PC-3 (cell line): ENCODE measurements at regions not wholly inside any gene's neighbourhood (a gene's known extent, or its start where the extent isn't known, plus 50 kb on each side); places are given as distances from the start of the nearest gene placed in this dataset.

Experiments used
- ATAC-seq: fragments of 200-7000 bp; cut with Tn5 transposase; 2 replicates; pipeline ENCODE4 v1.9.1; 2020; ENCODE audit warnings: mild to moderate bottlenecking, moderate library complexity
- BruUV-seq: library from RNA; stranded (reverse); fragments of 400-500 nt; replicated peaks from 2 replicates; lab custom pipeline; 2021; lab: Mats Ljungman, UMichigan
- CTCF ChIA-PET: fragments of 300-600 bp; sonication (Branson Sonifier 250); formaldehyde crosslinking; loops from one replicate; lab custom pipeline; 2022; ENCODE audit warnings: antibody characterized with exemption; lab: Charles Lee
- POLR2A ChIA-PET: fragments of 300-600 bp; sonication (Branson Sonifier 250); formaldehyde crosslinking; loops from one replicate; lab custom pipeline; 2022; ENCODE audit warnings: antibody characterized with exemption; ENCODE audit not compliant: unreplicated experiment; lab: Charles Lee
- DNase-seq: peaks from one replicate; pipeline ENCODE4 v3.0.0-alpha.2; 2015
- H2AFZ ChIP-seq: fragments of 300-600 bp; sonication (generic); 2 replicates; pipeline ENCODE4 v1.6.0; 2016; ENCODE audit warnings: antibody characterized with exemption, low read length
- H3F3A ChIP-seq: fragments of 300-600 bp; sonication (generic); one replicate; pipeline ENCODE4 v1.6.0; 2017; ENCODE audit warnings: antibody characterized with exemption, low read length, control low read depth, mild to moderate bottlenecking; ENCODE audit not compliant: unreplicated experiment
- H3K27ac ChIP-seq: fragments of 300-600 bp; sonication (generic); 2 replicates; pipeline ENCODE4 v1.5.1; 2016; ENCODE audit warnings: mild to moderate bottlenecking, low read length
- H3K27me3 ChIP-seq: fragments of 300-600 bp; sonication (generic); 2 replicates; pipeline ENCODE4 v1.6.1; 2016; ENCODE audit warnings: low read length, mixed read lengths
- H3K36me3 ChIP-seq: fragments of 300-600 bp; sonication (generic); 2 replicates; pipeline ENCODE4 v1.6.1; 2016; ENCODE audit warnings: low read depth, mixed run types, low read length, mixed read lengths
- H3K4me1 ChIP-seq: fragments of 300-600 bp; sonication (generic); 2 replicates; pipeline ENCODE4 v1.5.1; 2016; ENCODE audit warnings: low read length; ENCODE audit not compliant: insufficient read depth
- H3K4me2 ChIP-seq: fragments of 300-600 bp; sonication (generic); 2 replicates; pipeline ENCODE4 v1.6.0; 2016; ENCODE audit warnings: low read length
- H3K4me3 ChIP-seq: fragments of 300-600 bp; sonication (generic); 2 replicates; pipeline ENCODE4 v1.5.1; 2016; ENCODE audit warnings: mild to moderate bottlenecking, low read length, mixed read lengths
- H3K79me2 ChIP-seq: fragments of 300-600 bp; sonication (generic); 2 replicates; pipeline ENCODE4 v1.6.1; 2017; ENCODE audit warnings: low read length, mixed read lengths
- H3K9ac ChIP-seq: fragments of 300-600 bp; sonication (generic); 2 replicates; pipeline ENCODE4 v1.6.0; 2016; ENCODE audit warnings: mild to moderate bottlenecking, low read length
- H3K9me2 ChIP-seq: fragments of 300-600 bp; sonication (generic); replicated peaks from 2 replicates; pipeline ENCODE4 v1.6.1; 2016; ENCODE audit warnings: mixed run types, low read length, mixed read lengths
- H3K9me3 ChIP-seq: fragments of 300-600 bp; sonication (generic); 2 replicates; pipeline ENCODE4 v1.6.1; 2016; ENCODE audit warnings: low read length, mixed read lengths
- H4K20me1 ChIP-seq: fragments of 300-600 bp; sonication (generic); 2 replicates; pipeline ENCODE4 v1.6.1; 2016; ENCODE audit warnings: low read length, mixed read lengths
- CTCF ChIP-seq: fragments of 300-600 bp; sonication (generic); conservative IDR thresholded peaks from 2 replicates; pipeline ENCODE4 v1.5.1; 2017; ENCODE audit warnings: antibody characterized with exemption, low read depth, mild to moderate bottlenecking, low read length
- EZH2 ChIP-seq: fragments of 300-600 bp; sonication (generic); IDR thresholded peaks from one replicate; pipeline ENCODE4 v1.6.1; 2017; ENCODE audit warnings: antibody characterized with exemption, mild to moderate bottlenecking, low read length; ENCODE audit not compliant: unreplicated experiment
- EZH2phosphoT487 ChIP-seq: fragments of 300-600 bp; sonication (generic); IDR thresholded peaks from 2 replicates; pipeline ENCODE4 v1.6.1; 2018; ENCODE audit warnings: mild to moderate bottlenecking, antibody characterized with exemption, low read length, borderline replicate concordance
- intact Hi-C: fragments of 100-400 bp; cut with micrococcal nuclease; formaldehyde crosslinking; loops from 2 replicates; pipeline ENCODE4 v1.9.0; 2023

GRCh38 chr6:112691289-112691688, 344.2 kb downstream of the RFPL4B start:
- peak overlapping the region; percentile 21; the same call in 1 of the 2 replicates for H3K9ac ChIP-seq
- CTCF ChIA-PET = no interaction called here
- H3K27ac ChIP-seq = peak overlapping the region; percentile 79
- TF ChIP-seq EZH2phosphoT487 = no peak
- TF ChIP-seq EZH2 = no peak
- TF ChIP-seq CTCF = no peak
- no TSS peak for BruUV-seq
- H4K20me1 ChIP-seq = no peaks in the 10 kb centered on the region
- no peaks in the 10 kb centered on the region for H3K27me3 ChIP-seq
- no peaks in the 10 kb centered on the region for H3K36me3 ChIP-seq
- ATAC-seq (peak; percentile 90), DNase-seq (peak; percentile 92)
- no peak overlapping the region; the same call in 1 of the 2 replicates for H3K4me3 ChIP-seq
- intact Hi-C loops = no loop called here
- peaks cover 27% of the 10 kb centered on the region for H3K4me1 ChIP-seq
- peak overlapping the region; percentile 76 for H3K4me2 ChIP-seq
- H3F3A ChIP-seq = no peaks in the 10 kb centered on the region
- H2AFZ ChIP-seq = no peak overlapping the region
- no peaks in the 10 kb centered on the region for H3K9me2 ChIP-seq
- no peaks in the 10 kb centered on the region for H3K79me2 ChIP-seq
- POLR2A ChIA-PET = no interaction called here
- no peaks in the 10 kb centered on the region for H3K9me3 ChIP-seq

- ChIA-PET POLR2A (no interaction called here), CTCF (no interaction called here)
- Histone ChIP-seq H4K20me1 (no peaks in the 10 kb centered on the region), H3K79me2 (no peaks in the 10 kb centered on the region), H3K9ac (no peak overlapping the region), H3K4me2 (no peak overlapping the region), H3K9me2 (no peaks in the 10 kb centered on the region), H3K27me3 (no peaks in the 10 kb centered on the region), H3K4me3 (no peak overlapping the region), H2AFZ (no peak overlapping the region), H3K9me3 (no peaks in the 10 kb centered on the region), H3F3A (no peaks in the 10 kb centered on the region), H3K27ac (no peak overlapping the region), H3K4me1 (peaks cover 26% of the 10 kb centered on the region), H3K36me3 (no peaks in the 10 kb centered on the region)
- no peak for ATAC-seq
- no peak for TF ChIP-seq EZH2
- no peak for TF ChIP-seq CTCF
- no peak for TF ChIP-seq EZH2phosphoT487
- intact Hi-C loops = no loop called here
- BruUV-seq = no TSS peak
- no peak for DNase-seq
These were observed 347.9 kb downstream of the RFPL4B start for GRCh38 chr6:112695001-112695400.

- no peak overlapping the region for H3K27ac ChIP-seq
- H3K79me2 ChIP-seq = no peaks in the 10 kb centered on the region
- H3K4me2 ChIP-seq = no peak overlapping the region
- H3K36me3 ChIP-seq = no peaks in the 10 kb centered on the region
- BruUV-seq = no TSS peak
- no peak overlapping the region for H3K9ac ChIP-seq
- no peaks in the 10 kb centered on the region for H3K9me2 ChIP-seq
- DNase-seq (no peak), ATAC-seq (no peak)
- TF ChIP-seq EZH2phosphoT487 = no peak
- TF ChIP-seq CTCF = no peak
- no peak for TF ChIP-seq EZH2
- ChIA-PET POLR2A (no interaction called here), CTCF (no interaction called here)
- H3F3A ChIP-seq = no peaks in the 10 kb centered on the region
- peaks cover 5% of the 10 kb centered on the region for H3K4me1 ChIP-seq
- H4K20me1 ChIP-seq = no peaks in the 10 kb centered on the region
- no peaks in the 10 kb centered on the region for H3K9me3 ChIP-seq
- intact Hi-C loops = no loop called here
- no peak overlapping the region for H2AFZ ChIP-seq
- no peak overlapping the region for H3K4me3 ChIP-seq
- no peaks in the 10 kb centered on the region for H3K27me3 ChIP-seq
These were observed 350.1 kb downstream of the RFPL4B start for GRCh38 chr6:112697265-112697664.
